ENCODE measurements at regions not wholly inside any gene's neighbourhood (a gene's known extent, or its start where the extent isn't known, plus 50 kb on each side); places are given as distances from the start of the nearest gene placed in this dataset.

GRCh38 chr4:129852434-129852833 lies 756.5 kb downstream of the C4orf33 start:
- TF ChIP-seq POLR2A (IDR thresholded peaks at IDR 0.05) (no peak), CTCF (IDR thresholded peaks at IDR 0.05) (no peak)
